ENCODE measurements at regions not wholly inside any gene's neighbourhood (a gene's known extent, or its start where the extent isn't known, plus 50 kb on each side); places are given as distances from the start of the nearest gene placed in this dataset.
"Not testable (repeated sequence)": the region's sequence is repeated elsewhere in the genome, so short reads cannot be mapped to it uniquely, and the experiment has no call there.

GRCh38 chr12:105423237-105423636, 92.7 kb downstream of the C12orf75 start:
- no peak for FAIRE-seq

- no peak for FAIRE-seq
Measured at GRCh38 chr12:105423921-105424320, 93.4 kb downstream of the C12orf75 start.

- no peak for FAIRE-seq
Measured at GRCh38 chr12:105425254-105426174, 95.0 kb downstream of the C12orf75 start.

GRCh38 chr12:105426766-105427165, 96.3 kb downstream of the C12orf75 start:
- FAIRE-seq: no peak

- FAIRE-seq: no peak
Measured at GRCh38 chr12:105427883-105428282, 97.4 kb downstream of the C12orf75 start.

GRCh38 chr12:105428793-105429395, 98.4 kb downstream of the C12orf75 start:
- FAIRE-seq: no peak

GRCh38 chr12:105429511-105429910, 99.0 kb downstream of the C12orf75 start:
- no peak for FAIRE-seq

- no peak for FAIRE-seq
Measured at GRCh38 chr12:105431537-105432100, 101.1 kb downstream of the C12orf75 start.

- no peak for FAIRE-seq
Measured at GRCh38 chr12:105433804-105434203, 103.3 kb downstream of the C12orf75 start.

GRCh38 chr12:105436636-105437035, 106.1 kb downstream of the C12orf75 start:
- no peak for FAIRE-seq

GRCh38 chr12:105440037-105440664, 109.7 kb downstream of the C12orf75 start:
- no peak for FAIRE-seq

- no peak for FAIRE-seq
Measured at GRCh38 chr12:105443802-105444652, 113.5 kb downstream of the C12orf75 start.

- no peak for FAIRE-seq
Measured at GRCh38 chr12:105444653-105445102, 114.2 kb downstream of the C12orf75 start.

GRCh38 chr12:105445249-105445648, 114.8 kb downstream of the C12orf75 start:
- FAIRE-seq: no peak

- FAIRE-seq: no peak
Measured at GRCh38 chr12:105445649-105446048, 115.2 kb downstream of the C12orf75 start.

GRCh38 chr12:105446460-105446859, 116.0 kb downstream of the C12orf75 start:
- FAIRE-seq: not testable (repeated sequence)

GRCh38 chr12:105449431-105449830, 118.9 kb downstream of the C12orf75 start:
- FAIRE-seq: no peak

- no peak for FAIRE-seq
Measured at GRCh38 chr12:105451211-105451610, 120.7 kb downstream of the C12orf75 start.

GRCh38 chr12:105451798-105452197, 121.3 kb downstream of the C12orf75 start:
- no peak for FAIRE-seq

- FAIRE-seq: no peak
Measured at GRCh38 chr12:105453316-105453715, 122.8 kb downstream of the C12orf75 start.

GRCh38 chr12:105454688-105455087, 124.2 kb downstream of the C12orf75 start:
- FAIRE-seq: no peak

GRCh38 chr12:105455261-105455660, 124.8 kb downstream of the C12orf75 start:
- no peak for FAIRE-seq
